ENCODE measurements at regions not wholly inside any gene's neighbourhood (a gene's known extent, or its start where the extent isn't known, plus 50 kb on each side); places are given as distances from the start of the nearest gene placed in this dataset.
A peak's percentile ranks its signal among the peaks of the same experiment; 100 is the strongest.
"Not testable (repeated sequence)": the region's sequence is repeated elsewhere in the genome, so short reads cannot be mapped to it uniquely, and the experiment has no call there.

DNA sequence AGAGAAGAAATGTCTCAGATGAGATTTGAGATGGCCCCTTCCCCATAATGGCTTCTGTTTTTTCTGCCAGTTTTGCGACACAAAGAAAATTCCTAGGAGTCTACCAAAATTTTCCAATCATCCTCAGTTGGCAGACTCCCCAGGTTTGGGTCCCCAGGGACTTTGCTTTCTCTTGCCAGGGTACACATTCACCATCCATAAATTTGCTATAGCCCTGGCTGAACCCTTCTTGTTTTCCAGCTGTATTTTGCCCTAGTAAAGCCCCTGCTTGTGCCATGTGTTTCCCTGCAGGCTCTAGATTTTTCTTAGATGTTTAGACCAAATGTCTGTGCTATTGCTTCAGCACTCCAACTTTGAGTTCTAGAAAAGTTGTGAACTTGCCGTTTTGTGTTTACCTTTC is 283.2 kb downstream of the ANXA1 start:
- H3K27me3 Mint-ChIP-seq (ENCODE audit: low read depth in 3 of 3), result peaks cover 0 to 1% (median 0%) of the 10 kb centered on the region in 3 donors
- H2AFZ ChIP-seq (ENCODE audit: insufficient read depth, low read depth, low read length, poor library complexity, severe bottlenecking), result no peak overlapping the region
- intact Hi-C loops (cut with micrococcal nuclease), result no loop called here
- no peak overlapping the region for H3K27ac ChIP-seq (ENCODE audit: low read depth in 1 of 2, low read length in 2 of 2)
- H3K4me2 ChIP-seq (replicated peaks; ENCODE audit: extremely low read depth, low read length, poor library complexity, severe bottlenecking), result no peak overlapping the region
- H3K4me3 ChIP-seq (replicated peaks in 1 of 3; ENCODE audit: low read depth in 2 of 3, low read length in 3 of 3), result no peak overlapping the region
- TF ChIP-seq, protein P1, sequence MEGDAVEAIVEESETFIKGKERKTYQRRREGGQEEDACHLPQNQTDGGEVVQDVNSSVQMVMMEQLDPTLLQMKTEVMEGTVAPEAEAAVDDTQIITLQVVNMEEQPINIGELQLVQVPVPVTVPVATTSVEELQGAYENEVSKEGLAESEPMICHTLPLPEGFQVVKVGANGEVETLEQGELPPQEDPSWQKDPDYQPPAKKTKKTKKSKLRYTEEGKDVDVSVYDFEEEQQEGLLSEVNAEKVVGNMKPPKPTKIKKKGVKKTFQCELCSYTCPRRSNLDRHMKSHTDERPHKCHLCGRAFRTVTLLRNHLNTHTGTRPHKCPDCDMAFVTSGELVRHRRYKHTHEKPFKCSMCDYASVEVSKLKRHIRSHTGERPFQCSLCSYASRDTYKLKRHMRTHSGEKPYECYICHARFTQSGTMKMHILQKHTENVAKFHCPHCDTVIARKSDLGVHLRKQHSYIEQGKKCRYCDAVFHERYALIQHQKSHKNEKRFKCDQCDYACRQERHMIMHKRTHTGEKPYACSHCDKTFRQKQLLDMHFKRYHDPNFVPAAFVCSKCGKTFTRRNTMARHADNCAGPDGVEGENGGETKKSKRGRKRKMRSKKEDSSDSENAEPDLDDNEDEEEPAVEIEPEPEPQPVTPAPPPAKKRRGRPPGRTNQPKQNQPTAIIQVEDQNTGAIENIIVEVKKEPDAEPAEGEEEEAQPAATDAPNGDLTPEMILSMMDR (IDR thresholded peaks at IDR 0.05), result no peak
- no peaks in the 10 kb centered on the region for H3K36me3 Mint-ChIP-seq
- H3K9ac ChIP-seq (ENCODE audit: insufficient read depth, low read length, poor library complexity, severe bottlenecking), result no peak overlapping the region
- H4K20me1 ChIP-seq (ENCODE audit: insufficient read depth, low read length), result no peaks in the 10 kb centered on the region
- 89% methylated on average over 1 of the region's 2 CpGs for WGBS (ENCODE audit: insufficient coverage)
- no peak overlapping the region for H3K4me3 Mint-ChIP-seq
- peaks cover 0 to 4% (median 0%) of the 10 kb centered on the region in 7 donors for H3K9me3 Mint-ChIP-seq
- H3K4me1 Mint-ChIP-seq, result no peaks in the 10 kb centered on the region
- no peak overlapping the region for H3K27ac Mint-ChIP-seq
- H3K9me3 ChIP-seq (replicated peaks in 1 of 2; ENCODE audit: control insufficient read depth in 1 of 2, insufficient read depth in 1 of 2, low read length in 2 of 2), result no peaks in the 10 kb centered on the region
- no peaks in the 10 kb centered on the region for H3K4me1 ChIP-seq (ENCODE audit: control insufficient read depth in 1 of 2, insufficient read depth in 2 of 2, low read length in 2 of 2)
- H3K79me2 ChIP-seq (ENCODE audit: insufficient read depth, low read length), result no peaks in the 10 kb centered on the region
- H3K36me3 ChIP-seq (replicated peaks in 1 of 2; ENCODE audit: control insufficient read depth in 1 of 2, insufficient read depth in 2 of 2, low read length in 2 of 2), result no peaks in the 10 kb centered on the region
- no peak for DNase-seq
- no peaks in the 10 kb centered on the region for H3K27me3 ChIP-seq (ENCODE audit: control insufficient read depth in 2 of 2, insufficient read depth in 2 of 2, low read length in 2 of 2)

GRCh38 chr9:73437758-73438157 is 286.1 kb downstream of the ANXA1 start:
- no peak overlapping the region for H3K27ac ChIP-seq (ENCODE audit: low read depth in 1 of 2, low read length in 2 of 2)
- no peaks in the 10 kb centered on the region for H4K20me1 ChIP-seq (ENCODE audit: insufficient read depth, low read length)
- TF ChIP-seq, protein P1 (IDR thresholded peaks at IDR 0.05), result no peak
- H3K4me1 ChIP-seq (ENCODE audit: control insufficient read depth in 1 of 2, insufficient read depth in 2 of 2, low read length in 2 of 2), result no peaks in the 10 kb centered on the region
- no peaks in the 10 kb centered on the region for H3K27me3 ChIP-seq (ENCODE audit: control insufficient read depth in 2 of 2, insufficient read depth in 2 of 2, low read length in 2 of 2)
- Mint-ChIP-seq H3K4me3 (no peak overlapping the region), H3K27me3 (ENCODE audit: low read depth in 3 of 3) (peaks cover 0 to 3% (median 0%) of the 10 kb centered on the region in 3 donors), H3K9me3 (peaks cover 0 to 4% (median 0%) of the 10 kb centered on the region in 7 donors), H3K4me1 (no peaks in the 10 kb centered on the region), H3K27ac (no peak overlapping the region), H3K36me3 (no peaks in the 10 kb centered on the region)
- no peak overlapping the region for H3K4me3 ChIP-seq (replicated peaks in 1 of 3; ENCODE audit: low read depth in 2 of 3, low read length in 3 of 3)
- WGBS (ENCODE audit: insufficient coverage), result 100% methylated on average over 1 of the region's 1 CpG
- intact Hi-C loops (cut with micrococcal nuclease), result no loop called here
- no peak overlapping the region for H3K9ac ChIP-seq (ENCODE audit: insufficient read depth, low read length, poor library complexity, severe bottlenecking)
- no peak overlapping the region for H3K4me2 ChIP-seq (replicated peaks; ENCODE audit: extremely low read depth, low read length, poor library complexity, severe bottlenecking)
- H2AFZ ChIP-seq (ENCODE audit: insufficient read depth, low read depth, low read length, poor library complexity, severe bottlenecking), result no peak overlapping the region
- H3K9me3 ChIP-seq (replicated peaks in 1 of 2; ENCODE audit: control insufficient read depth in 1 of 2, insufficient read depth in 1 of 2, low read length in 2 of 2), result no peaks in the 10 kb centered on the region
- no peaks in the 10 kb centered on the region for H3K36me3 ChIP-seq (replicated peaks in 1 of 2; ENCODE audit: control insufficient read depth in 1 of 2, insufficient read depth in 2 of 2, low read length in 2 of 2)
- no peaks in the 10 kb centered on the region for H3K79me2 ChIP-seq (ENCODE audit: insufficient read depth, low read length)
- DNase-seq, result peak in 1 of 3 donors; percentile 3

DNA sequence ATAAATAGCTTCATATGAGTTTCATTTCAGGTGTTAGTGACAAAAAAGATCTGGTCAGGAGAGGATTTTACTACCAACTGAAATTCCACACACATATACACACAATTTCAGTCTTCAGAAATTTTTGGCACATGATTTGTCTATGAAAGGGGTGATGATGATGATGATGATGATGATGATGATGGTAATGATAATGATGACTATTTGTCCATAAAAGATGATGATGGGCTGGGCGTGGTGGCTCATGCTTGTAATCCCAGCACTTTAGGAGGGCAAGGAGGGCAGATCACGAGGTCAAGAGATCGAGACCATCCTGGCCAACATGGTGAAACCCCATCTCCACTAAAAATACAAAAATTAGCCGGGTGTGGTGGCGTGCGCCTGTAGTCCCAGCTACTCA is 288.2 kb downstream of the ANXA1 start:
- H3K9me3 Mint-ChIP-seq; H3K4me3 ChIP-seq (replicated peaks in 1 of 3; ENCODE audit: low read depth in 2 of 3, low read length in 3 of 3); H3K4me2 ChIP-seq (replicated peaks; ENCODE audit: extremely low read depth, low read length, poor library complexity, severe bottlenecking); H3K27me3 ChIP-seq (ENCODE audit: control insufficient read depth in 2 of 2, insufficient read depth in 2 of 2, low read length in 2 of 2); H3K79me2 ChIP-seq (ENCODE audit: insufficient read depth, low read length); H3K36me3 ChIP-seq (replicated peaks in 1 of 2; ENCODE audit: control insufficient read depth in 1 of 2, insufficient read depth in 2 of 2, low read length in 2 of 2); H3K4me1 ChIP-seq (ENCODE audit: control insufficient read depth in 1 of 2, insufficient read depth in 2 of 2, low read length in 2 of 2); H3K36me3 Mint-ChIP-seq; H4K20me1 ChIP-seq (ENCODE audit: insufficient read depth, low read length); intact Hi-C loops (cut with micrococcal nuclease); H2AFZ ChIP-seq (ENCODE audit: insufficient read depth, low read depth, low read length, poor library complexity, severe bottlenecking); DNase-seq; H3K4me1 Mint-ChIP-seq; H3K27ac ChIP-seq (ENCODE audit: low read depth in 1 of 2, low read length in 2 of 2); H3K9ac ChIP-seq (ENCODE audit: insufficient read depth, low read length, poor library complexity, severe bottlenecking); H3K27me3 Mint-ChIP-seq (ENCODE audit: low read depth in 3 of 3); H3K4me3 Mint-ChIP-seq; H3K27ac Mint-ChIP-seq; H3K9me3 ChIP-seq (replicated peaks in 1 of 2; ENCODE audit: control insufficient read depth in 1 of 2, insufficient read depth in 1 of 2, low read length in 2 of 2): not testable (repeated sequence)
- 83% methylated on average over 1 of the region's 6 CpGs for WGBS (ENCODE audit: insufficient coverage)

Data from CD14-positive monocyte (primary cell).